ENCODE measurements at regions not wholly inside any gene's neighbourhood (a gene's known extent, or its start where the extent isn't known, plus 50 kb on each side); places are given as distances from the start of the nearest gene placed in this dataset.

DNA sequence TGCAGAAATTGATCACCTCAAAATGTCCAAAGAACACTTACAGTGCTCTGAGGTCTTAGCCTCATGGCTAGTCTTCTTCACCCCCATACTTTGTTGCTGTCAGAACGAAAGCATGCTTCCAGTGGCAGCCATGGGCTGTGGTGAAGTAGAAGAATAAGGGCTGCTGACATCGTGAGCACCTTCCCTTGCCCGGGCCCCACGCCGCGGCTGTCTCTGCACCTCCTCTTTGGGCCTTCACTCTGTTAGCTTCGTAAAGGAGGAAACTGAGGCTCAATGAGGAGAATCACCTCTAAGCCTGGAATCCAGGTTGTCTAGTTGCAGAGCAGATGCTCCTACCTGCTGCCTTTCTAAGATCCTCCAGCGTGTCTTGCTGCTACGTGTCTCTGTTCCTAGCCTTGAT is 139.5 kb upstream of the SLC28A3 start:
- CTCF ChIA-PET: no interaction called here
- 51% methylated on average over 9 of the region's 9 CpGs for WGBS (ENCODE audit: missing lambda C conversion rate)
- FAIRE-seq: no peak

DNA sequence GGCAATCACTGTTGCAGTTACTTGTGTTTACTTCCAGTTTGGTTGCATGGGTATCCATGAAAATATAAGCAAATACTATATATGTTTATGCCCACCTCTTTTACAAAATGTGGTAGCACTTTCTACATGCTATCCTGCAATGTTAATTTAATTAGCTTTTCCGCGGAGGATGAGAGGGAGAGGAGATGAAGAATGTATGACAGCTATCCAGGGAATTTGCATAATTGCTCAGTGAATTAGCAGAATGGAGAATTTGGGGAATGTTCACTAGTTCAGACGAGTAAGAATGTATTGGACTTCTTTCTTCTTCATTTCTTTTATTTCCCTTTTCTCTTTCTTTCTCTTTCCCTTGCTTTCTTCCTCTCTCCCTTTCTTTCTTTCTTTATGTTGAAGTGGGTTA is 140.7 kb upstream of the SLC28A3 start:
- WGBS (ENCODE audit: missing lambda C conversion rate): 61% methylated on average over 3 of the region's 3 CpGs
- Histone ChIP-seq H3K4me2 (no peak overlapping the region), H3K4me3 (no peak overlapping the region), H3K27ac (no peak overlapping the region), H3K4me1 (no peaks in the 10 kb centered on the region), H3K9me3 (peaks cover 4% of the 10 kb centered on the region; the same call in 1 of the 3 replicates)
- ATAC-seq: no peak
- FAIRE-seq: no peak
- TF ChIP-seq, protein P1, sequence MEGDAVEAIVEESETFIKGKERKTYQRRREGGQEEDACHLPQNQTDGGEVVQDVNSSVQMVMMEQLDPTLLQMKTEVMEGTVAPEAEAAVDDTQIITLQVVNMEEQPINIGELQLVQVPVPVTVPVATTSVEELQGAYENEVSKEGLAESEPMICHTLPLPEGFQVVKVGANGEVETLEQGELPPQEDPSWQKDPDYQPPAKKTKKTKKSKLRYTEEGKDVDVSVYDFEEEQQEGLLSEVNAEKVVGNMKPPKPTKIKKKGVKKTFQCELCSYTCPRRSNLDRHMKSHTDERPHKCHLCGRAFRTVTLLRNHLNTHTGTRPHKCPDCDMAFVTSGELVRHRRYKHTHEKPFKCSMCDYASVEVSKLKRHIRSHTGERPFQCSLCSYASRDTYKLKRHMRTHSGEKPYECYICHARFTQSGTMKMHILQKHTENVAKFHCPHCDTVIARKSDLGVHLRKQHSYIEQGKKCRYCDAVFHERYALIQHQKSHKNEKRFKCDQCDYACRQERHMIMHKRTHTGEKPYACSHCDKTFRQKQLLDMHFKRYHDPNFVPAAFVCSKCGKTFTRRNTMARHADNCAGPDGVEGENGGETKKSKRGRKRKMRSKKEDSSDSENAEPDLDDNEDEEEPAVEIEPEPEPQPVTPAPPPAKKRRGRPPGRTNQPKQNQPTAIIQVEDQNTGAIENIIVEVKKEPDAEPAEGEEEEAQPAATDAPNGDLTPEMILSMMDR (IDR thresholded peaks at IDR 0.05): no peak
- no peak for TF ChIP-seq ZNF302 (CRISPR knock-in tag; IDR thresholded peaks at IDR 0.05)
- TF ChIP-seq EP300 (IDR thresholded peaks at IDR 0.05): no peak
- TF ChIP-seq, protein P2, sequence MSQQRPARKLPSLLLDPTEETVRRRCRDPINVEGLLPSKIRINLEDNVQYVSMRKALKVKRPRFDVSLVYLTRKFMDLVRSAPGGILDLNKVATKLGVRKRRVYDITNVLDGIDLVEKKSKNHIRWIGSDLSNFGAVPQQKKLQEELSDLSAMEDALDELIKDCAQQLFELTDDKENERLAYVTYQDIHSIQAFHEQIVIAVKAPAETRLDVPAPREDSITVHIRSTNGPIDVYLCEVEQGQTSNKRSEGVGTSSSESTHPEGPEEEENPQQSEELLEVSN (IDR thresholded peaks at IDR 0.05; ENCODE audit: borderline replicate concordance, low read depth): no peak
- no peak for TF ChIP-seq PHF8 (IDR thresholded peaks at IDR 0.05; ENCODE audit: borderline replicate concordance, low read depth)
- TF ChIP-seq, protein P3, sequence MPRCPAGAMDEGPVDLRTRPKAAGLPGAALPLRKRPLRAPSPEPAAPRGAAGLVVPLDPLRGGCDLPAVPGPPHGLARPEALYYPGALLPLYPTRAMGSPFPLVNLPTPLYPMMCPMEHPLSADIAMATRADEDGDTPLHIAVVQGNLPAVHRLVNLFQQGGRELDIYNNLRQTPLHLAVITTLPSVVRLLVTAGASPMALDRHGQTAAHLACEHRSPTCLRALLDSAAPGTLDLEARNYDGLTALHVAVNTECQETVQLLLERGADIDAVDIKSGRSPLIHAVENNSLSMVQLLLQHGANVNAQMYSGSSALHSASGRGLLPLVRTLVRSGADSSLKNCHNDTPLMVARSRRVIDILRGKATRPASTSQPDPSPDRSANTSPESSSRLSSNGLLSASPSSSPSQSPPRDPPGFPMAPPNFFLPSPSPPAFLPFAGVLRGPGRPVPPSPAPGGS (IDR thresholded peaks at IDR 0.05): no peak
- no peak for TF ChIP-seq HOXA7 (CRISPR knock-in tag; IDR thresholded peaks at IDR 0.05)
- TF ChIP-seq CBX2 (IDR thresholded peaks at IDR 0.05; ENCODE audit: borderline replicate concordance, low read depth): no peak
- CTCF ChIA-PET: interaction anchor here (0.7 kb wide), 1 partner anchor 9 kb away, joined by 3 read pairs; no protein-coding TSS in a partner anchor
- POLR2A ChIA-PET: no interaction called here
- no peak for DNase-seq (ENCODE audit: low read depth in 1 of 2, low spot score in 1 of 2)

More for the DNA sequence above, 139.5 kb upstream of the SLC28A3 start:
- no peak for ATAC-seq
- Histone ChIP-seq H3K4me1 (no peaks in the 10 kb centered on the region), H3K4me2 (no peak overlapping the region), H3K4me3 (no peak overlapping the region), H3K27ac (no peak overlapping the region), H3K9me3 (peaks cover 4% of the 10 kb centered on the region; the same call in 1 of the 3 replicates)
- TF ChIP-seq ZNF302 (CRISPR knock-in tag; IDR thresholded peaks at IDR 0.05) (no peak), POLR2A (IDR thresholded peaks at IDR 0.05; ENCODE audit: low read length) (no peak), ZFP36 (IDR thresholded peaks at IDR 0.05; ENCODE audit: borderline replicate concordance, partially characterized antibody) (no peak), KDM5A (IDR thresholded peaks at IDR 0.05) (no peak), NR3C1 (IDR thresholded peaks at IDR 0.05) (no peak)
- TF ChIP-seq, protein P4, sequence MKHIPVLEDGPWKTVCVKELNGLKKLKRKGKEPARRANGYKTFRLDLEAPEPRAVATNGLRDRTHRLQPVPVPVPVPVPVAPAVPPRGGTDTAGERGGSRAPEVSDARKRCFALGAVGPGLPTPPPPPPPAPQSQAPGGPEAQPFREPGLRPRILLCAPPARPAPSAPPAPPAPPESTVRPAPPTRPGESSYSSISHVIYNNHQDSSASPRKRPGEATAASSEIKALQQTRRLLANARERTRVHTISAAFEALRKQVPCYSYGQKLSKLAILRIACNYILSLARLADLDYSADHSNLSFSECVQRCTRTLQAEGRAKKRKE (CRISPR knock-in tag; IDR thresholded peaks at IDR 0.05; ENCODE audit: low read depth): no peak
- TF ChIP-seq, protein P5, sequence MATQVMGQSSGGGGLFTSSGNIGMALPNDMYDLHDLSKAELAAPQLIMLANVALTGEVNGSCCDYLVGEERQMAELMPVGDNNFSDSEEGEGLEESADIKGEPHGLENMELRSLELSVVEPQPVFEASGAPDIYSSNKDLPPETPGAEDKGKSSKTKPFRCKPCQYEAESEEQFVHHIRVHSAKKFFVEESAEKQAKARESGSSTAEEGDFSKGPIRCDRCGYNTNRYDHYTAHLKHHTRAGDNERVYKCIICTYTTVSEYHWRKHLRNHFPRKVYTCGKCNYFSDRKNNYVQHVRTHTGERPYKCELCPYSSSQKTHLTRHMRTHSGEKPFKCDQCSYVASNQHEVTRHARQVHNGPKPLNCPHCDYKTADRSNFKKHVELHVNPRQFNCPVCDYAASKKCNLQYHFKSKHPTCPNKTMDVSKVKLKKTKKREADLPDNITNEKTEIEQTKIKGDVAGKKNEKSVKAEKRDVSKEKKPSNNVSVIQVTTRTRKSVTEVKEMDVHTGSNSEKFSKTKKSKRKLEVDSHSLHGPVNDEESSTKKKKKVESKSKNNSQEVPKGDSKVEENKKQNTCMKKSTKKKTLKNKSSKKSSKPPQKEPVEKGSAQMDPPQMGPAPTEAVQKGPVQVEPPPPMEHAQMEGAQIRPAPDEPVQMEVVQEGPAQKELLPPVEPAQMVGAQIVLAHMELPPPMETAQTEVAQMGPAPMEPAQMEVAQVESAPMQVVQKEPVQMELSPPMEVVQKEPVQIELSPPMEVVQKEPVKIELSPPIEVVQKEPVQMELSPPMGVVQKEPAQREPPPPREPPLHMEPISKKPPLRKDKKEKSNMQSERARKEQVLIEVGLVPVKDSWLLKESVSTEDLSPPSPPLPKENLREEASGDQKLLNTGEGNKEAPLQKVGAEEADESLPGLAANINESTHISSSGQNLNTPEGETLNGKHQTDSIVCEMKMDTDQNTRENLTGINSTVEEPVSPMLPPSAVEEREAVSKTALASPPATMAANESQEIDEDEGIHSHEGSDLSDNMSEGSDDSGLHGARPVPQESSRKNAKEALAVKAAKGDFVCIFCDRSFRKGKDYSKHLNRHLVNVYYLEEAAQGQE (IDR thresholded peaks at IDR 0.05): no peak
- POLR2A ChIA-PET: no interaction called here
- no peak for DNase-seq (ENCODE audit: low read depth in 1 of 2, low spot score in 1 of 2)

Measured in A549 (cell line).